AG04449 (cell line): ENCODE measurements at regions not wholly inside any gene's neighbourhood (a gene's known extent, or its start where the extent isn't known, plus 50 kb on each side); places are given as distances from the start of the nearest gene placed in this dataset.
A peak's percentile ranks its signal among the peaks of the same experiment; 100 is the strongest.
"Not testable (repeated sequence)": the region's sequence is repeated elsewhere in the genome, so short reads cannot be mapped to it uniquely, and the experiment has no call there.

Experiments
- CTCF ChIA-PET: fragments of 350-600 bp; formaldehyde crosslinking; extraction: SDS; loops from one replicate; lab custom pipeline; 2021; ENCODE audit warnings: antibody characterized with exemption; lab: Yijun Ruan, JAX
- POLR2A ChIA-PET: fragments of 400-600, 350-600 bp; formaldehyde crosslinking; extraction: SDS; loops from one replicate; lab custom pipeline; 2020; ENCODE audit warnings: antibody characterized with exemption, inconsistent platforms; lab: Yijun Ruan, JAX
- DNase-seq: peaks from one replicate; pipeline ENCODE4 v3.0.0-alpha.2; 2010; ENCODE audit warnings: low read depth, low spot score
- H3K4me3 ChIP-seq: 2 replicates; pipeline ENCODE4 v1.5.1; 2011; ENCODE audit warnings: low read depth, mild to moderate bottlenecking, control low read depth, low read length
- CTCF ChIP-seq: IDR thresholded peaks from one replicate; pipeline ENCODE4 v1.5.1; 2011; ENCODE audit warnings: mild to moderate bottlenecking, moderate library complexity, low read length, control low read depth, inconsistent platforms; ENCODE audit not compliant: insufficient read depth; ENCODE audit errors: missing control alignments

- no peak for TF ChIP-seq CTCF
- ChIA-PET POLR2A (no interaction called here), CTCF (no interaction called here)
- no peak overlapping the region for H3K4me3 ChIP-seq
- DNase-seq: no peak
These were observed 876.8 kb downstream of the RPS29 start for GRCh38 chr14:48709277-48709785.

GRCh38 chr14:48704639-48705038 is 881.5 kb downstream of the RPS29 start:
- no peak overlapping the region for H3K4me3 ChIP-seq
- TF ChIP-seq CTCF: no peak
- ChIA-PET POLR2A (no interaction called here), CTCF (no interaction called here)
- no peak for DNase-seq

GRCh38 chr14:48703728-48704467 is 882.3 kb downstream of the RPS29 start:
- no peak for TF ChIP-seq CTCF
- CTCF ChIA-PET: no interaction called here
- H3K4me3 ChIP-seq: no peak overlapping the region
- POLR2A ChIA-PET: no interaction called here
- DNase-seq: no peak

GRCh38 chr14:48697362-48697761 is 888.8 kb downstream of the RPS29 start:
- DNase-seq, POLR2A ChIA-PET, H3K4me3 ChIP-seq, CTCF ChIA-PET: not testable (repeated sequence)

GRCh38 chr14:48693793-48694192 is 892.4 kb downstream of the RPS29 start:
- no peak for TF ChIP-seq CTCF
- CTCF ChIA-PET: no interaction called here
- H3K4me3 ChIP-seq: no peak overlapping the region
- no peak for DNase-seq
- POLR2A ChIA-PET: no interaction called here

GRCh38 chr14:48690349-48690748 is 895.8 kb downstream of the RPS29 start:
- ChIA-PET CTCF (no interaction called here), POLR2A (no interaction called here)
- TF ChIP-seq CTCF: no peak
- DNase-seq: no peak
- no peak overlapping the region for H3K4me3 ChIP-seq

GRCh38 chr14:48686650-48687049 is 899.5 kb downstream of the RPS29 start:
- TF ChIP-seq CTCF: no peak
- POLR2A ChIA-PET: no interaction called here
- DNase-seq: peak; percentile 3
- CTCF ChIA-PET: no interaction called here
- no peak overlapping the region for H3K4me3 ChIP-seq
